ENCODE measurements at regions not wholly inside any gene's neighbourhood (a gene's known extent, or its start where the extent isn't known, plus 50 kb on each side); places are given as distances from the start of the nearest gene placed in this dataset.

- ChIA-PET CTCF (ENCODE audit: partially characterized antibody) (no interaction called here), POLR2A (ENCODE audit: partially characterized antibody) (no interaction called here)
- Histone ChIP-seq H4K8ac (ENCODE audit: extremely low read depth, insufficient read depth, low read length) (no peak overlapping the region), H3K9me3 (ENCODE audit: insufficient read depth in 2 of 2, low read depth in 1 of 2, low read length in 1 of 2) (no peaks in the 10 kb centered on the region), H3K14ac (ENCODE audit: insufficient read length) (no peak overlapping the region), H3K27me3 (replicated peaks in 1 of 4; ENCODE audit: control insufficient read depth in 3 of 4, extremely low read depth in 1 of 4, insufficient read depth in 3 of 4, low read length in 3 of 4) (peaks cover 3 to 40% (median 14%) of the 10 kb centered on the region in 4 experiments; a peak in 6 of 7 replicates), H2BK5ac (ENCODE audit: low read depth, low read length) (no peak overlapping the region), H2AK5ac (ENCODE audit: low read depth, low read length) (no peak overlapping the region), H3K36me3 (ENCODE audit: control insufficient read depth in 2 of 4, insufficient read depth in 4 of 4, low read length in 3 of 4) (no peaks in the 10 kb centered on the region), H3K23me2 (ENCODE audit: low read depth, low read length) (no peaks in the 10 kb centered on the region), H3K27ac (ENCODE audit: low read depth, low read length) (no peak overlapping the region), H4K20me1 (replicated peaks in 1 of 2; ENCODE audit: control insufficient read depth in 1 of 2, insufficient read depth in 2 of 2, low read length in 2 of 2) (no peaks in the 10 kb centered on the region), H3K56ac (replicated peaks; ENCODE audit: insufficient read length, low read depth, low read length) (no peak overlapping the region), H3K79me2 (ENCODE audit: control insufficient read depth in 1 of 2, insufficient read depth in 2 of 2, low read length in 2 of 2) (no peaks in the 10 kb centered on the region), H2BK120ac (replicated peaks; ENCODE audit: low read depth, low read length) (no peak overlapping the region), H2BK12ac (ENCODE audit: low read depth, low read length) (no peak overlapping the region), H3K4me2 (ENCODE audit: insufficient read depth in 1 of 2, low read depth in 2 of 2, low read length in 2 of 2) (no peak overlapping the region), H4K91ac (replicated peaks; ENCODE audit: insufficient read length, low read length) (no peak overlapping the region), H3K4ac (replicated peaks; ENCODE audit: insufficient read length, low read depth, low read length) (no peak overlapping the region), H2BK20ac (ENCODE audit: low read length) (no peak overlapping the region), H3K23ac (ENCODE audit: insufficient read length) (no peak overlapping the region), H3K9ac (replicated peaks in 1 of 4; ENCODE audit: extremely low read depth in 1 of 4, low read depth in 3 of 4, low read length in 3 of 4) (no peak overlapping the region), H3K4me1 (replicated peaks in 1 of 4; ENCODE audit: control insufficient read depth in 3 of 4, insufficient read depth in 4 of 4, low read length in 3 of 4) (no peaks in the 10 kb centered on the region), H3K79me1 (ENCODE audit: low read depth, low read length) (no peaks in the 10 kb centered on the region), H2AFZ (ENCODE audit: low read length) (no peak overlapping the region), H3K18ac (ENCODE audit: extremely low read depth, low read length) (no peak overlapping the region), H4K5ac (ENCODE audit: insufficient read length, low read depth, low read length) (no peak overlapping the region), H3K4me3 (ENCODE audit: extremely low read depth in 1 of 4, insufficient read depth in 2 of 4, low read depth in 3 of 4, low read length in 4 of 4) (no peak overlapping the region), H2BK15ac (ENCODE audit: low read length) (no peak overlapping the region)
- TF ChIP-seq HDAC2 (IDR thresholded peaks at IDR 0.05; ENCODE audit: borderline replicate concordance in 1 of 2, low read depth in 2 of 2, low read length in 2 of 2) (no peak), RBBP5 (IDR thresholded peaks at IDR 0.05; ENCODE audit: borderline replicate concordance, low read depth, low read length) (no peak), ZNF274 (IDR thresholded peaks at IDR 0.05; ENCODE audit: borderline replicate concordance, extremely low read depth, low read length) (no peak), EGR1 (IDR thresholded peaks at IDR 0.05; ENCODE audit: borderline replicate concordance, low read depth, low read length) (no peak), NRF1 (IDR thresholded peaks at IDR 0.05; ENCODE audit: low read depth, low read length) (no peak), SP4 (IDR thresholded peaks at IDR 0.05; ENCODE audit: low read length) (no peak), MAX (IDR thresholded peaks at IDR 0.05) (no peak), USF2 (IDR thresholded peaks at IDR 0.05; ENCODE audit: low read length) (no peak)
- no peak for DNase-seq (ENCODE audit: low read depth in 1 of 2, low spot score in 2 of 2)
- FAIRE-seq = no peak
Observed at GRCh38 chr5:130270786-130271185, 366.5 kb downstream of the CHSY3 start.

Data from H1 (cell line).